ENCODE measurements at regions not wholly inside any gene's neighbourhood (a gene's known extent, or its start where the extent isn't known, plus 50 kb on each side); places are given as distances from the start of the nearest gene placed in this dataset.

GRCh38 chr3:21801631-21802030 lies 50.6 kb upstream of the ZNF385D start:
- DNase-seq = no peak

GRCh38 chr3:21803604-21804003 lies 52.6 kb upstream of the ZNF385D start:
- peak; percentile 32 for DNase-seq

GRCh38 chr3:21804330-21804729 lies 53.3 kb upstream of the ZNF385D start:
- no peak for DNase-seq

GRCh38 chr3:21806733-21807132 lies 55.7 kb upstream of the ZNF385D start:
- no peak for DNase-seq

GRCh38 chr3:21825684-21826083 lies 74.7 kb upstream of the ZNF385D start:
- DNase-seq = no peak

GRCh38 chr3:21826416-21826815 lies 75.4 kb upstream of the ZNF385D start:
- no peak for DNase-seq

- no peak for DNase-seq
These were observed 79.5 kb upstream of the ZNF385D start for GRCh38 chr3:21830541-21830940.

- DNase-seq = no peak
These were observed 84.3 kb upstream of the ZNF385D start for GRCh38 chr3:21835264-21835663.

GRCh38 chr3:21836227-21836626 lies 85.2 kb upstream of the ZNF385D start:
- DNase-seq = no peak

GRCh38 chr3:21839176-21839575 lies 88.2 kb upstream of the ZNF385D start:
- DNase-seq = no peak

- peak; percentile 37 for DNase-seq
These were observed 88.6 kb upstream of the ZNF385D start for GRCh38 chr3:21839592-21839991.

- no peak for DNase-seq
These were observed 96.0 kb upstream of the ZNF385D start for GRCh38 chr3:21847005-21847404.

- no peak for DNase-seq
These were observed 108.4 kb upstream of the ZNF385D start for GRCh38 chr3:21859124-21860081.

- DNase-seq = no peak
These were observed 109.1 kb upstream of the ZNF385D start for GRCh38 chr3:21860082-21860475.

- no peak for DNase-seq
These were observed 109.6 kb upstream of the ZNF385D start for GRCh38 chr3:21860657-21861056.

GRCh38 chr3:21876782-21877181 lies 125.8 kb upstream of the ZNF385D start:
- DNase-seq = no peak

- no peak for DNase-seq
These were observed 126.3 kb upstream of the ZNF385D start for GRCh38 chr3:21877214-21877754.

- no peak for DNase-seq
These were observed 128.3 kb upstream of the ZNF385D start for GRCh38 chr3:21879184-21879886.

GRCh38 chr3:21888656-21889055 lies 137.6 kb upstream of the ZNF385D start:
- no peak for DNase-seq

- DNase-seq = no peak
These were observed 138.2 kb upstream of the ZNF385D start for GRCh38 chr3:21889166-21889565.

- DNase-seq = no peak
These were observed 141.1 kb upstream of the ZNF385D start for GRCh38 chr3:21892104-21892503.

GRCh38 chr3:21893242-21893641 lies 142.2 kb upstream of the ZNF385D start:
- no peak for DNase-seq

Data from hindlimb muscle (tissue), 1 donor.